ENCODE measurements at regions not wholly inside any gene's neighbourhood (a gene's known extent, or its start where the extent isn't known, plus 50 kb on each side); places are given as distances from the start of the nearest gene placed in this dataset.
"Not testable (repeated sequence)": the region's sequence is repeated elsewhere in the genome, so short reads cannot be mapped to it uniquely, and the experiment has no call there.

- no peak overlapping the region for H3K4me3 ChIP-seq
- H3K4me1 ChIP-seq (ENCODE audit: low read depth): no peaks in the 10 kb centered on the region
- intact Hi-C loops (cut with DNase I, micrococcal nuclease): no loop called here
- TF ChIP-seq, protein P1, sequence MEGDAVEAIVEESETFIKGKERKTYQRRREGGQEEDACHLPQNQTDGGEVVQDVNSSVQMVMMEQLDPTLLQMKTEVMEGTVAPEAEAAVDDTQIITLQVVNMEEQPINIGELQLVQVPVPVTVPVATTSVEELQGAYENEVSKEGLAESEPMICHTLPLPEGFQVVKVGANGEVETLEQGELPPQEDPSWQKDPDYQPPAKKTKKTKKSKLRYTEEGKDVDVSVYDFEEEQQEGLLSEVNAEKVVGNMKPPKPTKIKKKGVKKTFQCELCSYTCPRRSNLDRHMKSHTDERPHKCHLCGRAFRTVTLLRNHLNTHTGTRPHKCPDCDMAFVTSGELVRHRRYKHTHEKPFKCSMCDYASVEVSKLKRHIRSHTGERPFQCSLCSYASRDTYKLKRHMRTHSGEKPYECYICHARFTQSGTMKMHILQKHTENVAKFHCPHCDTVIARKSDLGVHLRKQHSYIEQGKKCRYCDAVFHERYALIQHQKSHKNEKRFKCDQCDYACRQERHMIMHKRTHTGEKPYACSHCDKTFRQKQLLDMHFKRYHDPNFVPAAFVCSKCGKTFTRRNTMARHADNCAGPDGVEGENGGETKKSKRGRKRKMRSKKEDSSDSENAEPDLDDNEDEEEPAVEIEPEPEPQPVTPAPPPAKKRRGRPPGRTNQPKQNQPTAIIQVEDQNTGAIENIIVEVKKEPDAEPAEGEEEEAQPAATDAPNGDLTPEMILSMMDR (IDR thresholded peaks at IDR 0.05): no peak
- DNase-seq (no peak), ATAC-seq (no peak)
- H3K36me3 ChIP-seq (ENCODE audit: low read depth): no peaks in the 10 kb centered on the region
- peaks cover 18% of the 10 kb centered on the region for H3K9me3 ChIP-seq
These were observed 265.6 kb upstream of the GOT2 start for GRCh38 chr16:58999762-59000161.

DNA sequence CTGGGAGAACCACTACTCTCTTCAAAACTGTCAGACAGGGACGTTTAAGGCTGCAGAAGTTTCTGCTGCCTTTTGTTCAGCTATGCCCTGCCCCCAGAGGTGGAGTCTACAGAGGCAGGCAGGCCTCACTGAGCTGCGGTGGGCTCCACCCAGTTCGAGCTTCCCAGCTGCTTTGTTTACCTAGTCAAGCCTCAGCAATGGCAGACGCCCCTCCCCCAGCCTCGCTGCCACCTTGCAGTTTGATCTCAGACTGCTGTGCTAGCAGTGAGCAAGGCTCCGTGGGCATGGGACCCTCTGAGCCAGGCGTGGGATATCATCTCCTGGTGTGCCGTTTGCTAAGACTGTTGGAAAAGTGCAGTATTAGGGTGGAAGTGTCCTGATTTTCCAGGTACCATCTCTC lies 258.6 kb upstream of the GOT2 start:
- intact Hi-C loops (cut with DNase I, micrococcal nuclease); H3K36me3 ChIP-seq (ENCODE audit: low read depth); H3K4me1 ChIP-seq (ENCODE audit: low read depth); H3K4me3 ChIP-seq; ATAC-seq; DNase-seq: not testable (repeated sequence)
- peaks cover 30% of the 10 kb centered on the region for H3K9me3 ChIP-seq

GRCh38 chr16:58983181-58983965 lies 249.3 kb upstream of the GOT2 start:
- intact Hi-C loops (cut with DNase I, micrococcal nuclease); ATAC-seq; H3K36me3 ChIP-seq (ENCODE audit: low read depth): not testable (repeated sequence)

GRCh38 chr16:58970775-58971174 lies 236.7 kb upstream of the GOT2 start:
- DNase-seq (no peak), ATAC-seq (no peak)
- TF ChIP-seq, protein P1 (IDR thresholded peaks at IDR 0.05): no peak
- Histone ChIP-seq H3K9me3 (peaks cover 23% of the 10 kb centered on the region), H3K4me1 (ENCODE audit: low read depth) (no peaks in the 10 kb centered on the region), H3K4me3 (no peak overlapping the region), H3K36me3 (ENCODE audit: low read depth) (no peaks in the 10 kb centered on the region)
- intact Hi-C loops (cut with DNase I, micrococcal nuclease): no loop called here

More at GRCh38 chr16:58983181-58983965, 249.3 kb upstream of the GOT2 start:
- H3K4me1 ChIP-seq (ENCODE audit: low read depth); H3K4me3 ChIP-seq; DNase-seq: not testable (repeated sequence)
- peaks cover 45% of the 10 kb centered on the region for H3K9me3 ChIP-seq

- DNase-seq (no peak), ATAC-seq (no peak)
- Histone ChIP-seq H3K9me3 (peaks cover 12% of the 10 kb centered on the region), H3K4me3 (no peak overlapping the region), H3K4me1 (ENCODE audit: low read depth) (no peaks in the 10 kb centered on the region), H3K36me3 (ENCODE audit: low read depth) (no peaks in the 10 kb centered on the region)
- TF ChIP-seq, protein P1 (IDR thresholded peaks at IDR 0.05): no peak
- intact Hi-C loops (cut with DNase I, micrococcal nuclease): no loop called here
These were observed 229.4 kb upstream of the GOT2 start for GRCh38 chr16:58963479-58963878.

GRCh38 chr16:58962811-58963210 lies 228.7 kb upstream of the GOT2 start:
- DNase-seq (no peak), ATAC-seq (no peak)
- intact Hi-C loops (cut with DNase I, micrococcal nuclease): no loop called here
- TF ChIP-seq, protein P1 (IDR thresholded peaks at IDR 0.05): no peak
- Histone ChIP-seq H3K4me3 (no peak overlapping the region), H3K4me1 (ENCODE audit: low read depth) (no peaks in the 10 kb centered on the region), H3K36me3 (ENCODE audit: low read depth) (no peaks in the 10 kb centered on the region), H3K9me3 (peaks cover 14% of the 10 kb centered on the region)

All from mucosa of descending colon (tissue), 3 donors.